COLO829 (cell line): ENCODE measurements at regions not wholly inside any gene's neighbourhood (a gene's known extent, or its start where the extent isn't known, plus 50 kb on each side); places are given as distances from the start of the nearest gene placed in this dataset.
A peak's percentile ranks its signal among the peaks of the same experiment; 100 is the strongest.

ENCODE experiments used
- DNase-seq: peaks from one replicate; pipeline ENCODE4 v3.0.0; 2012; ENCODE audit warnings: low spot score

GRCh38 chrX:20477219-20477618, 210.5 kb upstream of the RPS6KA3 start:
- no peak for DNase-seq

- DNase-seq = no peak
Observed at GRCh38 chrX:20472620-20473258, 206.0 kb upstream of the RPS6KA3 start.

GRCh38 chrX:20472148-20472547, 205.4 kb upstream of the RPS6KA3 start:
- DNase-seq = no peak

- peak; percentile 67 for DNase-seq
Observed at GRCh38 chrX:20471483-20471882, 204.8 kb upstream of the RPS6KA3 start.

- no peak for DNase-seq
Observed at GRCh38 chrX:20463296-20464075, 196.8 kb upstream of the RPS6KA3 start.

- DNase-seq = peak; percentile 88
Observed at GRCh38 chrX:20461576-20461975, 194.9 kb upstream of the RPS6KA3 start.

GRCh38 chrX:20461002-20461401, 194.3 kb upstream of the RPS6KA3 start:
- DNase-seq = no peak

GRCh38 chrX:20459410-20460350, 193.0 kb upstream of the RPS6KA3 start:
- DNase-seq = no peak

GRCh38 chrX:20456971-20457370, 190.3 kb upstream of the RPS6KA3 start:
- DNase-seq = no peak

- no peak for DNase-seq
Observed at GRCh38 chrX:20455001-20455400, 188.3 kb upstream of the RPS6KA3 start.

GRCh38 chrX:20454117-20454516, 187.4 kb upstream of the RPS6KA3 start:
- no peak for DNase-seq

GRCh38 chrX:20452487-20452886, 185.8 kb upstream of the RPS6KA3 start:
- DNase-seq = no peak

- no peak for DNase-seq
Observed at GRCh38 chrX:20451929-20452328, 185.2 kb upstream of the RPS6KA3 start.

GRCh38 chrX:20445109-20445508, 178.4 kb upstream of the RPS6KA3 start:
- no peak for DNase-seq

- DNase-seq = peak; percentile 64
Observed at GRCh38 chrX:20442597-20442996, 175.9 kb upstream of the RPS6KA3 start.

- no peak for DNase-seq
Observed at GRCh38 chrX:20441123-20441522, 174.4 kb upstream of the RPS6KA3 start.

GRCh38 chrX:20438871-20439526, 172.3 kb upstream of the RPS6KA3 start:
- DNase-seq = no peak

- no peak for DNase-seq
Observed at GRCh38 chrX:20437683-20438082, 171.0 kb upstream of the RPS6KA3 start.

- no peak for DNase-seq
Observed at GRCh38 chrX:20435913-20436312, 169.2 kb upstream of the RPS6KA3 start.

- no peak for DNase-seq
Observed at GRCh38 chrX:20434986-20435385, 168.3 kb upstream of the RPS6KA3 start.

GRCh38 chrX:20433388-20433775, 166.7 kb upstream of the RPS6KA3 start:
- DNase-seq = no peak

- no peak for DNase-seq
Observed at GRCh38 chrX:20432746-20433387, 166.2 kb upstream of the RPS6KA3 start.
